ENCODE measurements at regions not wholly inside any gene's neighbourhood (a gene's known extent, or its start where the extent isn't known, plus 50 kb on each side); places are given as distances from the start of the nearest gene placed in this dataset.

DNA sequence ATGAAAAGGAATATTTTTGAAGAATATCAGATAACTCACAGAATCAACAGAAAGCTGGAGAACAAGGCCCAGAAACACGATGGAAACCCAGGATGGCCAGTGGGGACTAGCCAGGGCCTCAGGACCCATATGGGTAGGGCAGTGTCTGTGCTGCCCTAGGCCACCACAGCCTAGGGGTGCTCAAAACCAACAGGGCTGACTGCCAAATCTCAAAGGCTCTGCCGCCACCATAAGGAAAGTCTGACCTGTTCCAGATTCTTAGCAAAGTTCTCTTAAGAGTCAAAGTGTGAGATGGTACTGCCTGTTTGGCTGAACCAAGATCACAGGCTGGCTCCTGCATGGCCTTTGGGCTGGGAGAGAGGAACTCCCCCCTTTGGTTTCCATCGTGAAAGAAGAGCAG lies 164.7 kb upstream of the CTTNBP2NL start:
- DNase-seq, result no peak

DNA sequence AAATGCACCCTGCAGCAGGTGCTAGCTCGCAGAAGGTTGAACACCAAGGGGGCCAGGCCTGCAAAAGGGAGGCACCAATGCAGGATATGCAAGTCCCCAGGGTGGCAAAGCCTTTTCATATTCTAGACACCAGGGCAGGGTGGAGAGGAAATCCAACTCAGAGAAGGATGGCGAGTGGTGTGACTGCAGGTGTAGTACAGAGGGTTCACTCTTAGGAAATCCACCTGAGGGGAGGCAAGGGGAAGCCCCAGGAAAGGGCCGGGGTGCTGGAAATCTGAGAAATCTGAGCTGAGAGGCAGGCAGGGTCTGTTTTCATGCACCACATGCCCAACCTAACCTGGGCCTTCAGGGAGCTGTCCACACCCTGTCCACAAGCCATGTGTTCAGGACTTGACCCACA lies 163.2 kb upstream of the CTTNBP2NL start:
- DNase-seq, result no peak

DNA sequence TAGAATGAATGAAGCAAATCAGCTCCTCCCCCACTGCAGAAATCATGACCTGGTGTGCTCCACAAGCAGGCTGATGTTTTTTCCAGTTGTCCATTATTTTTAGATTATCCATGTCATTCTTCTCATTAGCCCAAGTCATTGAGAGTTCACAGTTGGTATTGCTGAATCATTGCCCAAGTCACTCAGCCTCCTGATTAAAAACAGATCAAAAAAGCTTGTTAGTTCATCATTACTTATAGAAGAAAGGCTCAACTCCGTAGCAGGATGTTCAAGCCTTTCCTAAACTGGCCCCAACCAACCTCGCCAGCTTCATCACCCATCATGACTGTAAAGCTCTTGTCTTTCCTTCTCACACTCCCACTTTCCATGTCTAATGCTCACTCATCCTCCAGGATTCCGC lies 161.3 kb upstream of the CTTNBP2NL start:
- no peak for DNase-seq

DNA sequence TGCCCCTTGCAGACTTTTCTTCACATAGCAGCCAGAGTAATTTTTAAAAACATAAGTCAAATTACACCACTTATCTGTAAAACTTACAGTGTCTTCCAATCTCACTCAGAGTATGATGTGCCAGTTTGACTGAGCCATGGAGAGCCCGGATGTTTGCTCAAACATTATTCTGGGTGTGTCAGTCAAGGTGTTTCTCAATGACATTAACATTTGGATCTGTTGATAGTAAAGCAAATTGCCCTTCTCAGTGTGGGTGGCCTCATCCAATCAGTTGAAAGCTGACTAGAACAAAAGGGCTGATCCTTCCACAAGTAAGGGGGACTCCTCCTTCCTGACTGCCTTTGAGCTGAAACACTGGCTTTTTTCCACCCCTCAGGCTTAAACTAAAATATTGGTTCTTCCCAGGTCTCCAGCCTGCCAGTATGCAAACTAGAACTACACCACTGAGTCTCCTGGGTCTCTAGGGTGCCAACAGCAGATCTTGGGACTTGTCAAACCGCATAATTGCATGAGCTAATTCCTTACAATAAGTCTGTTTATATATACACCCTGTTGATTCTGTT lies 157.9 kb upstream of the CTTNBP2NL start:
- no peak for DNase-seq

DNA sequence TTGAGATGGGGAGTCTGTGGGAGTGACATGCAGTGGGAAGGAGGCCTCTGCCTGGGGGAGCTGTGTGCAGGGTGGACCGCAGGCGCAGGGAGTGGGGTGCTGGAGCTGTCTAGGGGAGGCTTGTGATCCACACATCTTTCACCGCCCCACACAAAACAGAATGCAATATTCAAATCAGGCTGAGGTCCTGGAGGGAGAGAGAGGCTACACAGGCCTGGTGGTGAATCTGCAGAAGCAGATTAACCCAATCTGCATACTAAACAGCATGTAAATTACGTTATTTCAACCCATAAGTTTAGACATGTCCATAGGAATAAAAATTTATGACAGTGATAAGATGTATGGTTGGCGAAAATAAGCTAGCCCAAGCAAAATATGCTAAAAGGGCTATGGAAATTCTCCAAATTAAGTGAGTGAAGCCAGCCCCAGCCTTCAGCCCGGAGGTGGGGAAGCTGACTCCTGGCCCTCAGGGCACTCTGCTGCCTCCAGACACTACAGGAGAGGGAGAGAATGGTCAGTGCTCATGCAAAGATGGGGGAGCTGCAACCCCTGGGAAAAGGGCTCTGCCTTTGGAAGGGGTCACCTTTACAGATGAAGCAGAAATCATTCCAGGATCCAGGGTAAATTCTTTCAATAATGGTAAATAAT lies 156.2 kb upstream of the CTTNBP2NL start:
- no peak for DNase-seq

DNA sequence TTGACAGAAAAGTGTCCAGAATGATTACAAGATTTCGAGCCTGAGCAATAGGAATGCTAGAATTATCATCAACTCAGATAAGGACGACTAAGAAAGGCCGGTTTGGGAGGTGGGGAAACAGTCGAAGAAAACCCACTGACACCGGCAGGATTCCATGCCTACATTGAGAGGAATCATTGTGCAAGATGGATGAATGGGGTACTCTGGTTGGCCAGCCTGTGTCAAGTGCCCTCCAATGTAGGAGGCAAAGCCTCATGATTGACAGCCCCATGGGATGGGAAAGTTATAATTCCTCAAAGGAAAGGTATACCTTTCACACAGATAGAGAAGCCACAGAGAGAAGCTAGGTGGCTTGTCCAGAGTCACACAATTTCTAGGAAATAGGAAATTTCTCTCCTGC lies 153.5 kb upstream of the CTTNBP2NL start:
- no peak for DNase-seq

DNA sequence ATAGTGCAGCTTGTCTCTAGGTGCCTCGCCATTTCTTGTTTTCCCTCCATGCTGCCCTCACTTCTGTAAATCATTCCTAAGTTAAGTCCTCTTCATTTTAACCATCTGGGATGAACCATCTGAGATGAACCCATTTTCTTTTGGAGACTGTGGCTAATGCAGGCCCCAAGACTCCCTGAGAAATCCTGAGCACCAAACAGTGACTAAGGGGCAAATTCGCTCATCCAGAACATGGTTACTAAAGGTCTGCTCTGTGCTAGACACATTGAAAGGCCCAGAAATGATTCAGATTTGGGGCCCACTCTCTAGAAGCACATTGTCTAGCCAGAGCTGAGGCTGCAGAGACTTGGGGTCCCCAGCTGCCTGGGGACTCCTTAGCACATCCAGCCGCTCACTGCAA lies 151.9 kb upstream of the CTTNBP2NL start:
- no peak for DNase-seq

DNA sequence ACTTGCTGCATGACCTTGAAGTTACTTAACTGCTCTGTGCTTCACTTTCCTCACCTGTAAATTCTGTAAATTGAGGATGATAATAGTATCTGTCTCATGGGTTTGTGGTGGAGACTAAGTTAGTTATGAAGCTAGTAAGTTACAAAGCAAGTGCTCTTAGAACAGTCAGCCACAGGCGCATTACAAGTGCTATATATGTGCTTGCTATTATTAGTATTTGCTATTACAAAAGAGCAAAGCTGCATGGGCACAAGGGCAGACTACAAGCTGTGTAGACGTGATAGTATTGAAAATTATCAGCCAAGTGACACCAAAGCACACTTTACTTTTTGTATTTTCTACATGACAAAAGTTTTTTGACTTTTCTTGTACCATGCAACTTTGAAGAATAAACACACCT lies 150.9 kb upstream of the CTTNBP2NL start:
- no peak for DNase-seq

DNA sequence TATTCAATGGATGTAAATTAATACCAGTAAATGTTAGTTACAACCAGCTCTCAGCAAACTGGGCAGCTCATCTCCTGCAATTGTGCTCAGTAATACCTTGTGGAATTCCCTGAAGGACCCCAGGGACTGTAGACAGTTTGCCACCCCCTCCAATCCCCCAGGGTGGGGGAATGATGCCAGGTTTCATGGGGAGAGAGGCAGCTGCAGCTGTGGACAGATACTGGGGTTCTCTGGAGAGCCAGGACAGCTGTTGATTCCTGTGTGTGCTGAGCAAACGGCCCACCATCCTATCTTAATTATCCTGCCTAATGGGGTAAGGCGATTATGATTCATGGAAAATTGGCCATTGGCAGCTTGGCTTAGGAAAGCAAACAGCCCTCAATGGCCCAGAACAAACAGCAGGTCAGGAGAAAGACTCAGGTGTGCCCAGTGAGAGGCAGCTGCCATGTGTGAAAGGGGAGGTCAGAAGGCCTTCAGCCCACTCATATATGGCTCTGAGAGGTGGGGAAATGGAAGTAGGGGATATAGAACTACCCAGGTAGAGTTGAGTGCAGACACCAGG lies 148.9 kb upstream of the CTTNBP2NL start:
- DNase-seq, result no peak

DNA sequence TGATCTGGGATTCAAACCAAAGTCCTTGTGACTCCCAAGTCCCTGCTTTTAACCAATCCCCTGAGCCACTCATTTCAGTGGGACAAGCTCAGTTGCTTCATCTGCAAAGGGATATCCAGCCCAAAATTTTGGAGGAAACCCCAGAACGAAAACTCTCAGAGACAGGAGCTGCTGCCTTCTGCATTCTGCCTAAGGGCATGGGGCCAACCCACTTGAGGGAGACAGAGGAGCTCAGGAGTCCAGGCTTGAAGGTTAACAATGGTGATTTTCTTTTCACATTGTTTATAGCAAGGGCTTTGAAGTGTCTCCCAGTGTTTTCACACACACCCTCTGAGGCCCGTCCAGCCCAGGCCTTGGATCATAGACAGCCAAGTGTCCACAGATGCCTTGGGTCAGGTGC lies 148.1 kb upstream of the CTTNBP2NL start:
- no peak for DNase-seq

DNA sequence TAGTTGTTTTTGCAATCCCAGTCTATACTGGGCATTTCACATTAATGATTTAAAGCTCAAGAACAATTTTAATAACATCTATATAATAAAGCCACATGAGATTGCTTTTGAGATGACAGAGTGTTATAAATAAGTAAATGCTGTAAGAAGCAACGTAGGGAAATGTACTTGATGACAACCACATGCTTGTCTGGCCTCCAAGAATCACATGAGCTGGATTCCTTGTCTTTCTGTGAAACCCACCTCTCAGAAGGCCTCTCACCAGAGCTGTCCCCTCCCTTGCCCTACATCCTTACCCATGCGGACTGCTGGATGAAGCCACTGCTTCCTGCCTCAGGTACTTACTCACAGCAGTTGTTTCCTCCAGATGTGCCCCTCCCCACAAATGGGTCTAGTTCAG lies 145.1 kb upstream of the CTTNBP2NL start:
- DNase-seq, result no peak

DNA sequence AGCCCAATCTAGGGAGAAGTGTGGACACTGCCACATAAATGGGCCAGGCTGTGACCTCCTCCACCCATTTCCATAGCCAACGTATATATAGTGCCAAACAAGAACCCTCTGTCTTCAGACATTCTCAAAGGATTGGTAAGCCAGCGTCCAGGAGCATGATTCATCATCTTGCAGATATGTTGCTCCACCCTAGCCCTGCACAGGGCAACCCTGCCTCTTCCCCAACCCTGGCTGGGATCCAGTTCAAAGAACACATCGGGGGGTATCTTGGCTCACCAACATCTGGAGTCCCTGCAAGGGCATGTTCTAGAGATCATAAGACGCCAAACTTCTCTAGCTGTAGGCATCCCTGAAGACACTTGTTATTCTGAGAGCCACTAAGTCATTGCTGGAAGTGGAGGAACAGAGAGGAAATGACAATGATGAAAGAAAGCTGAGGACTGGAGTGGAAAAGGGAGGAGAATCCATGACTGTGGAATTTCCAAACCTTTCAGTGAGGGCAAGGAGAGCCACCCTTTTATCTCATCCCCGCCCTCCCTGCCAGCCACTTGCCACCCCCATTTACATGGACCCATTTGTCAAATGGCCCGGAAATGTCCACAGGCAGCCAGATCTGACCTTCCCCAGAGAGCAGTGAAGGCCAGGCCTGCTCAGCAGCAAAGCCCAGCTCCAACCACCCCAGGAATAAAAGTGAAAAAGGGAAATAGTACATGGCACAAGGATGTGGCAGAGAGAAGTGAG lies 144.1 kb upstream of the CTTNBP2NL start:
- DNase-seq, result no peak

DNA sequence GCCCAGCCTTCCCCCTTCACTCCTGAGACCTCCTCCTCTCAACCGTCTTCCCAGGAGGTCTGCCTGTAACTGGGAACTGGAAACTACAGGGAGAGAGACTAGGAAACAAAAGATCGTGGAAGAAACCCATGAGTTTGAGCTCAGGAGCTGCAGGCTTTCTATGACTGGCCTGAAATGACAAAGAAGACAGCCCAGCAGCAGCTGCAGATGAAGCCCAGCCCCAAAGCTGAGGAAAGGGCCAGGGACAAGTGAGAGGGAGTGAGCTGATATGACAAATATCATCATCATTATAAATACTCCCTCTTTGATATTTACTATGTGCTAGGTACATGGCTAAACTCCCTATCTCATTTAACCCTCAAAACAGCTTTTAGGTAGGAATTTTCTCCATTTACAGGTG lies 142.6 kb upstream of the CTTNBP2NL start:
- no peak for DNase-seq

DNA sequence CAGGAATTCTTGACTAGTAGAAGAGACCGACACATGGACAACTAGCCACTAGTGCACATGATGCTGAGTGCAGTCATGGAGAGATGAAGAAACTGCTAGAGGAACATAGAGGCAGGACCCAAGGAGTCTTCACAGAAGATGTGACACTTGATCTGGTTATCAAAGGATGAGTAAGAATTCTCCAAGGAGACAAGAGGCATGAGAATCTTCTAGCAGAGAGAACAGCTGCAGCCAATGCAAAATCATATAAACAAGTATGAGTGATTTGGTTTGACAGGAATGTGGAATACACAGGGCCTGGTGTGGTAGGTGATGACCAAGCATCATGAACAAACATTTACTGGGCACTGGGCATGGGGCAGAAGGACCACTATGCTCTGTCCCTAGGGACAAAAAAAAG lies 140.9 kb upstream of the CTTNBP2NL start:
- no peak for DNase-seq

DNA sequence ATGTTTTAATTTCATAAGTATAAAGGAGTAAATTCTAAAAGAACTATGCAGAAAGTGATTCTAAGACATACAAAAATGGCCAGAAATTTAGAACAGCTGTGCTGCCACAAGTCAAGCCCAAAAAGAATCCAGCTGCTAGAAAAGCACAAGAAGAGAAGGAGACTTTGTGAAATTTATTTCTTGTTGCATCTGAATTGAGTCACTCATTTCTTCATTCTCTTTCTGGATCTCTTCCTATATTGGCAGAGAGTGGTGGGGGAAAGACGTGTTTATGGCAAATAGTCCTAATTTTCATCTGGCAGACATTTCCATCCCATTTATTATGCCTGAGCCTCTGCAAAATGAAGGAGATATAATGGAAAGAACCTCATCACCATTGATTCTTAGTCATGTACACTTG lies 139.6 kb upstream of the CTTNBP2NL start:
- DNase-seq, result no peak

DNA sequence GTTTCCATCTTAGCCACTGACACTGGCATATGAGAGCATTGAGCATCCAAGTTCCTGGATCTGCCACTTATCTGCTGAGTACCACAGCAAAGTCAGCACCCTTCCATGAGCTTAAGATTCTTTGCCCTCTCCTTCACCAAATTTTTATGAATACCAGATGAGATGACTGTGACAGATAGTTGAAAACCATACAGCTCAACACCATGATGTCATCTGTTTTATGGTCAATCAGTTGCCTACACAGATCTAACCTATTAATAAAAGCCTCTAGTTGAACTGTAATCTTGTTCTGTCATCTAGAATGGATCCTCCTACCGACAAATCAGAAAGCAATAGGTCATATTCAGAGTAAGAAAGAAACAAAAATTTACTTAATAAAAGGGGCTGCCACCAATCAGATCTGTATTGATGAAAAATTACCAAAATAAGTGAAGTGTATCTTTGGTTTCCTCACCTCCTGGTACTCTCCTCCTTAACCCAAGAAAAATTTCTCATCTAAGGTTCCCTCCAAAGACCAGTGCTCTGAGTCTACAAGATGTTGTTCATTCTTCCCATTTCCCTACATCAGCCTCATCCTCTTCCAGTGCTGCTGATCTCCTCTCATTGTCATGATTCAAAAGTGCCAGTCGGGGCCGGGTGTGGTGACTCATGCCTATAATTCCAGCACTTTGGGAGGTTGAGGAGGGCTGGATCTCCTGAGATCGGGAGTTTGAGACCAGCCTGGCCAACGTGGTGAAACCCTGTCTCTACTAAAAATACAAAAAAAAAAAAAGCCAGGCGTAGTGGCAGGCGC lies 138.8 kb upstream of the CTTNBP2NL start:
- DNase-seq, result no peak

DNA sequence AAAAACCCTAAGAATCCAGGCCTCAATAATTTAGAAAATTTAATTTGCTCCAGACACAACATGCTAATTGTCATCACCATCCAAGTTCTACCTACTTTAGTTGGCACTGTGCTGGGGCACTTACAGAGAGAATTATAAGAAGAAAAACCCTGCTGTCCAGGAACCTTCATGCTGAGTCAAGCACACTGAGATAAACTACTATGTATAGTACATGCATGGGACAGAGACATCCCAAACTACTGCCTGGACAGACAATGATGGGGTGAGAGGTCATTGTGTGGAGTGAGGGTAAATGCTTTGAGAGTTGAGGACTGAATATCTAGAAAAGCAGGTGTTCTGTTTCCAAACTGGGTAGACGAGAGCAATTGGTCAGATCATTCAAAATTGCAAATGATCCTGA lies 135.3 kb upstream of the CTTNBP2NL start:
- no peak for DNase-seq

DNA sequence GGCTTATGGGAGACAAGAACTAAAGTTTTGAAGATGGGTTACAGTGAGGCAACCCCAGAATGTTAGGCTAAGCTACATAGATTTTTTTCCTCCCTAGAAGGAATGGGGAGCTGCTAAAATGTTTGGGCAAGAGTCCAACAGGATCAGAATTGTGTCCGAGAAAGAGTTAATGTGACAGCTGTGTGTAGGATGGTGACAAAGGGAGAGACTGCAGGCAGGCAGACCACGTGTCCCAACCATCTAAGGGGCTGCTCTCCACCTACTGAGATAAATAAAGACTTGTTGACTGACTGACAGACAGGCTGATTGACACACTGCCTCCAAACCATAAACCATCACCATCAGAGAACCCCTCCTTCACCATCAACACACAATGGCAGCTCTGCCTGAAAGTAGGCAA lies 133.7 kb upstream of the CTTNBP2NL start:
- no peak for DNase-seq

DNA sequence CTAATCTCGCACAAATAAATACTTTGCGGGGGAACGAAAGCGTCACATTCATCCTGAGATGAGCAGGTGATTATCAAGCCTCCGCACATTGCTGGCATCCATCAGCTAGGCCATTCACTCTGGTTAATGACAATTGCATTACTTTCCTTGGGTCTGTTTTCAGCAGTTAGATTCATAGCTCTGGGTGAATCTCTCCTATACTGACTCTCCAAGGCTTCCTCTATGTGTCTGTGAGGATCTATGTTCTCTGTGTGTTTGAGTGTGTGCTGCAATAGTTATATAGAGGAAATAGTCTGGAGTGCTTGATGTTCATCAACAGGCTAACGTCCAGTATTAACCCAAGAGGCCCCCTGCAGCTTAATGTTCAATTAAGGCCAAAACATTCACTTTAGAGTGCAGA lies 133.0 kb upstream of the CTTNBP2NL start:
- no peak for DNase-seq

DNA sequence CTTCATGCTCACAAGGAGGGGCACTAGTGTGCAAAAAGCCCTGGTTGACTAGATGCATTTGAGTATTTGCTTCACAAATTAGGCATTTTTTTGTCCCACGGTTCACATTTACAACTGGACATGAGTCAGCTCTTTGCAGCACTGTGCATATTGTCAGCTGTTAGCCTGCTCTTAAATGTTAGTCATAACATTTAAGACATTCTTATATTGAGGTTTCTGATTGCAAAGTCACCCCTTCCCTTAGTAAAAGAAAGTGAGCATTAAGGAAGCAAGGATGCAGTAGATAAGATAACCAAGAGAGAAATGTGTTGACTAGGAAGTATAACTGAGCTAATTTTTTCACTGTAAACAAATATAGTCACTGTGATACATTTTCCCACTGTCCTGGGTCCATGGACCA lies 132.6 kb upstream of the CTTNBP2NL start:
- no peak for DNase-seq

DNA sequence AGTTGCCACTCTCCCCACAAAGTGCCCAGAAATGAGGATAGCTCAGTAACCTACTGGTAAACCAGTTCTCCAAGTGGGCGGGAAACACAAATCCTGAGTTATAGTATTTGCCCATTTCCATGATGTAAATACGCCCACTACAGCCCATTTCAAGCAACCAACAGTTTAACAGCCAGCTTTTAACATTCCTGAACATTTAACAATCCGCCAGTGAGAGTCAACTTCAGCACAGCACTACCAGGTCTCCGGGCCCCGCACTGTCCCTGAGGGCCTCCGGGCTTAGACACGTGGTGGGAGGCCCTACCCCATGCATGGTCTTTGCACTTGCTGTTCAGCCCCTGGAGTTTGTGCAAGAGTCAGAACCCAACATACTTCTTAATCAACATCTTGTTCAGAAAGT lies 132.0 kb upstream of the CTTNBP2NL start:
- no peak for DNase-seq

DNA sequence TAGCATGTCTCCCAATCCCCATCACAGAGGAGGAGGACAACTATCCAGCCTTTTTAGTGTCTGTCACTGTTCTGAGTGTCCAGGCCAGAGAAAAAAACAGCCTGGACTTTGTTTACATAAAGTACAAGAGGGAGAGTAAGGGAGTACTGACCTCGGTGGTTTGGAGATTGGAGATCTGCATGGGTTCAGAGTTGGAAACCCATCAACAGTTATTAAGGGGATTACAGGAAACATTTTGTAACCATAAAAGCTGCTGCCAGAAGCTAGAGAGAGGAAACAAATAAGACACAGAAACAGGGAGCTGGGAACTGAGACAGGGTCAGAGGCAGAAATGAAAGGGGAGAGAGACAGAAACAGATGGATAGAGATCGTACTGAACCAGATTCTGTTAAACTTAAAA lies 131.5 kb upstream of the CTTNBP2NL start:
- no peak for DNase-seq

DNA sequence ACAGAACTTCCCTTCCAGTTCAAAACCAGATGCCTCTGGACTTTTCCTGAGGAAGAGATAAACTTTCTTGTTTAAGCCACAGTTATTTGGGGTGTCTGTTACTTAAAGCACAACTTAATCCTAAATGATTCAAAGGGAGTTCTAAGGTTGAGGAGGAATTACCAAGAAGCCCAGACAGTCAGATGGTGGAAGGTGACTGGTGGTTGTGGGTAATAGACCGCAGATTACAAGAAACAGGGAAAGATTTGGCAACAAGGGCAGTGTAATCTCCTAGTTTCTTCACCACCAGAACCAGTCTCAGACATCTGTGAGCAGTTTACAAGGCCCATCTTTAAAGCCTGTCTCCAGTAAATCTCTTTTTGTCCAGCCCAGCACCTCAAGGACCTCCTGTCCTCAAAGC lies 130.1 kb upstream of the CTTNBP2NL start:
- DNase-seq, result no peak

DNA sequence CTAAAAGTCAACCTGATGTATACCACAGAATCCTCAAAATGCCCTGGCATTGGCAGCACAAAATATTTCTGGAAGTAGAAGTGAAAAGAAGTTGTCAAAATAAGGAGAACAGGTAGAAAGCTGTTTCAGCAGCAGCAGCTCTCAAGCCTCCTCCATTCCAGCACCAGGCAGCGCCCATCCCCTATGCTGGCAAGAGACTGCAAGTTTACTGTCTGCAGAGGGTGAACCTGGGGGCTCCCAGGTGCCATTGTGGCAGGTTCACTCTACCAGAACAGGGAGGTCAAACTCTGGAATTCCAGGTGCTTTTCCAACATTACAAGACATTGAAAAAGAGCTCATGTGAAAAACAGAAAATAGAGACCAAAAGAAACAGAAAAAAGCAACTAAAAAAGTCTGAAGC lies 128.8 kb upstream of the CTTNBP2NL start:
- DNase-seq, result no peak
